ENCODE measurements at regions not wholly inside any gene's neighbourhood (a gene's known extent, or its start where the extent isn't known, plus 50 kb on each side); places are given as distances from the start of the nearest gene placed in this dataset.

- TF ChIP-seq HOXA7 (CRISPR knock-in tag; IDR thresholded peaks at IDR 0.05) = no peak
- no peak for TF ChIP-seq MYC (IDR thresholded peaks at IDR 0.05; ENCODE audit: borderline replicate concordance, low read length)
- TF ChIP-seq, protein P1, sequence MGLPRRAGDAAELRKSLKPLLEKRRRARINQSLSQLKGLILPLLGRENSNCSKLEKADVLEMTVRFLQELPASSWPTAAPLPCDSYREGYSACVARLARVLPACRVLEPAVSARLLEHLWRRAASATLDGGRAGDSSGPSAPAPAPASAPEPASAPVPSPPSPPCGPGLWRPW (IDR thresholded peaks at IDR 0.05) = no peak
- TF ChIP-seq, protein P2, sequence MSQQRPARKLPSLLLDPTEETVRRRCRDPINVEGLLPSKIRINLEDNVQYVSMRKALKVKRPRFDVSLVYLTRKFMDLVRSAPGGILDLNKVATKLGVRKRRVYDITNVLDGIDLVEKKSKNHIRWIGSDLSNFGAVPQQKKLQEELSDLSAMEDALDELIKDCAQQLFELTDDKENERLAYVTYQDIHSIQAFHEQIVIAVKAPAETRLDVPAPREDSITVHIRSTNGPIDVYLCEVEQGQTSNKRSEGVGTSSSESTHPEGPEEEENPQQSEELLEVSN (IDR thresholded peaks at IDR 0.05; ENCODE audit: borderline replicate concordance, low read depth) = no peak
- no peak for TF ChIP-seq KDM5A (IDR thresholded peaks at IDR 0.05)
- TF ChIP-seq POLR2A (IDR thresholded peaks at IDR 0.05; ENCODE audit: low read length) = no peak
- TF ChIP-seq RARB (CRISPR knock-in tag; IDR thresholded peaks at IDR 0.05) = no peak
- no peak for TF ChIP-seq REST (IDR thresholded peaks at IDR 0.05)
- no peak for TF ChIP-seq HOXB13 (CRISPR knock-in tag; IDR thresholded peaks at IDR 0.05; ENCODE audit: low read depth)
- no peak for TF ChIP-seq EHF (CRISPR knock-in tag; IDR thresholded peaks at IDR 0.05)
- TF ChIP-seq FOSB (CRISPR knock-in tag; IDR thresholded peaks at IDR 0.05) = no peak
- no peak for TF ChIP-seq BHLHE40 (IDR thresholded peaks at IDR 0.05; ENCODE audit: low read depth, low read length)
- no peak for TF ChIP-seq SMC3 (IDR thresholded peaks at IDR 0.05)
- TF ChIP-seq ZFP36 (IDR thresholded peaks at IDR 0.05; ENCODE audit: borderline replicate concordance, partially characterized antibody) = no peak
- TF ChIP-seq RCOR1 (IDR thresholded peaks at IDR 0.05; ENCODE audit: low read depth, low read length) = no peak
- TF ChIP-seq HDAC2 (IDR thresholded peaks at IDR 0.05) = no peak
- no peak for TF ChIP-seq CBX2 (IDR thresholded peaks at IDR 0.05; ENCODE audit: borderline replicate concordance, low read depth)
- H3K4me1 ChIP-seq = peaks cover 3% of the 10 kb centered on the region; the same call in 2 of the 3 replicates
Measured at GRCh38 chr17:6919158-6919557, 76.7 kb upstream of the ALOX12 start.

GRCh38 chr17:6923385-6923784 is 72.5 kb upstream of the ALOX12 start:
- ChIA-PET POLR2A (no interaction called here), CTCF (interaction anchor here (0.9 to 4.7 kb wide), 7 partner anchors 9 to 257 kb away, joined by 3 to 23 read pairs (median 4); no protein-coding TSS in a partner anchor)
- Histone ChIP-seq H3K4me3 (no peak overlapping the region), H3K9me3 (peaks cover 30% of the 10 kb centered on the region), H3K4me1 (peaks cover 7% of the 10 kb centered on the region; the same call in 2 of the 3 replicates), H3K4me2 (no peak overlapping the region), H3K27ac (no peak overlapping the region)
- 77% methylated on average over 8 of the region's 8 CpGs for WGBS (ENCODE audit: missing lambda C conversion rate)
- FAIRE-seq = no peak
- ATAC-seq = no peak
- no peak for TF ChIP-seq ZSCAN20 (CRISPR knock-in tag; IDR thresholded peaks at IDR 0.05)
- TF ChIP-seq FOSB (CRISPR knock-in tag; IDR thresholded peaks at IDR 0.05) = no peak
- no peak for TF ChIP-seq HOXB13 (CRISPR knock-in tag; IDR thresholded peaks at IDR 0.05; ENCODE audit: low read depth)
- no peak for TF ChIP-seq HDAC2 (IDR thresholded peaks at IDR 0.05)
- TF ChIP-seq, protein P3, sequence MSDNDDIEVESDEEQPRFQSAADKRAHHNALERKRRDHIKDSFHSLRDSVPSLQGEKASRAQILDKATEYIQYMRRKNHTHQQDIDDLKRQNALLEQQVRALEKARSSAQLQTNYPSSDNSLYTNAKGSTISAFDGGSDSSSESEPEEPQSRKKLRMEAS (IDR thresholded peaks at IDR 0.05) = no peak
- no peak for TF ChIP-seq ZC3H11A (IDR thresholded peaks at IDR 0.05)
- TF ChIP-seq CBX8 (IDR thresholded peaks at IDR 0.05) = no peak
- no peak for TF ChIP-seq USF2 (IDR thresholded peaks at IDR 0.05)
- TF ChIP-seq RNF2 (IDR thresholded peaks at IDR 0.05; ENCODE audit: borderline replicate concordance, low read depth) = no peak
- no peak for DNase-seq (ENCODE audit: low read depth in 1 of 2, low spot score in 1 of 2)

More at GRCh38 chr17:6919158-6919557, 76.7 kb upstream of the ALOX12 start:
- H3K9me3 ChIP-seq = peaks cover 11% of the 10 kb centered on the region; the same call in 1 of the 3 replicates
- ATAC-seq = no peak
- WGBS (ENCODE audit: missing lambda C conversion rate) = 68% methylated on average over 6 of the region's 6 CpGs
- no peak overlapping the region for H3K4me2 ChIP-seq
- CTCF ChIA-PET = interaction anchor here (0.7 to 3.6 kb wide), 5 partner anchors 8 to 105 kb away, joined by 3 to 15 read pairs (median 4); no protein-coding TSS in a partner anchor
- no peak overlapping the region for H3K4me3 ChIP-seq
- H3K27ac ChIP-seq = no peak overlapping the region
- FAIRE-seq = no peak
- DNase-seq (ENCODE audit: low read depth in 1 of 2, low spot score in 1 of 2) = no peak
- POLR2A ChIA-PET = no interaction called here

Data from A549 (cell line).